GM12878 (cell line): ENCODE measurements at regions not wholly inside any gene's neighbourhood (a gene's known extent, or its start where the extent isn't known, plus 50 kb on each side); places are given as distances from the start of the nearest gene placed in this dataset.

ENCODE experiments used
- ATAC-seq: fragments of 200-7000 bp; cut with Tn5 transposase; 3 replicates; pipeline ENCODE4 v1.9.1; 2020; ENCODE audit warnings: mild to moderate bottlenecking, moderate library complexity
- BruUV-seq: library from RNA; stranded (reverse); fragments of 400-500 nt; replicated peaks from 2 replicates; lab custom pipeline; 2021; lab: Mats Ljungman, UMichigan
- CTCF ChIA-PET: fragments of 300-600 bp; sonication (Branson Sonifier 250); formaldehyde crosslinking; extraction: SDS; loops from one replicate; lab custom pipeline; 2021; ENCODE audit warnings: inconsistent platforms; lab: Yijun Ruan, JAX
- POLR2A ChIA-PET: fragments of 350-600 bp; formaldehyde crosslinking; extraction: SDS; loops from one replicate; lab custom pipeline; 2021; ENCODE audit warnings: inconsistent platforms; lab: Charles Lee
- RAD21 ChIA-PET: fragments of 300-600 bp; sonication (Branson Sonifier 250); formaldehyde crosslinking; loops from one replicate; lab custom pipeline; 2023; ENCODE audit warnings: antibody characterized with exemption; ENCODE audit not compliant: unreplicated experiment; lab: Charles Lee
- SMC1A ChIA-PET: fragments of 300-600 bp; sonication (Branson Sonifier 250); formaldehyde crosslinking; loops from one replicate; lab custom pipeline; 2023; ENCODE audit not compliant: unreplicated experiment, uncharacterized antibody; lab: Charles Lee
- DNase-seq: peaks from one replicate; pipeline ENCODE4 v3.0.0-alpha.2; 2011; ENCODE audit warnings: low read depth, low spot score
- FAIRE-seq: peaks from 3 replicates; lab custom pipeline; 2011; peaks lifted over from hg19 to GRCh38; lab: Jason Lieb, UNC
- H2AFZ ChIP-seq: 2 replicates; pipeline ENCODE4 v1.6.0; 2011; ENCODE audit warnings: low read depth, low read length, control low read depth; ENCODE audit not compliant: control insufficient read depth
- H3K27ac ChIP-seq: 2 replicates; pipeline ENCODE4 v1.5.1; 2011; ENCODE audit warnings: control low read depth; ENCODE audit not compliant: control insufficient read depth, insufficient read depth
- H3K27me3 ChIP-seq, 2 experiments: replicated peaks in 1 of 2; 2 replicates each; pipeline versions ENCODE4 v1.6.0 to v1.6.1; 2011; ENCODE audit warnings: low read length in 1 of 2; ENCODE audit not compliant: control insufficient read depth in 2 of 2, insufficient read depth in 2 of 2
- H3K36me3 ChIP-seq, 2 experiments: 2 replicates each; pipeline ENCODE4 v1.5.1; 2011; ENCODE audit warnings: low read length in 1 of 2; ENCODE audit not compliant: control insufficient read depth in 2 of 2, insufficient read depth in 2 of 2
- H3K4me1 ChIP-seq: 2 replicates; pipeline ENCODE4 v1.6.1; 2011; ENCODE audit warnings: mild to moderate bottlenecking, low read length, moderate library complexity, mixed read lengths; ENCODE audit not compliant: control insufficient read depth, insufficient read depth
- H3K4me2 ChIP-seq: 2 replicates; pipeline ENCODE4 v1.6.0; 2011; ENCODE audit warnings: control low read depth; ENCODE audit not compliant: control insufficient read depth, insufficient read depth
- H3K4me3 ChIP-seq: fragments of 200-600 bp; sonication (generic); 2 replicates; pipeline ENCODE4 v1.5.1; 2016
- H3K79me2 ChIP-seq: 2 replicates; pipeline ENCODE4 v1.6.0; 2011; ENCODE audit warnings: low read length; ENCODE audit not compliant: control insufficient read depth, insufficient read depth
- H3K9ac ChIP-seq: 2 replicates; pipeline ENCODE4 v1.8.0; 2011; ENCODE audit warnings: low read length, control low read depth, mixed read lengths; ENCODE audit not compliant: control insufficient read depth, insufficient read depth
- H3K9me3 ChIP-seq: replicated peaks from 3 replicates; pipeline ENCODE4 v1.5.1; 2011; ENCODE audit warnings: mild to moderate bottlenecking, low read length; ENCODE audit not compliant: control insufficient read depth, insufficient read depth
- H4K20me1 ChIP-seq: 2 replicates; pipeline ENCODE4 v1.6.0; 2011; ENCODE audit not compliant: control insufficient read depth, insufficient read depth
- BHLHE40 ChIP-seq, 2 experiments: fragments of 450-650 bp in 1 of 2; IDR thresholded peaks; 2 replicates each; pipeline ENCODE4 v1.6.1; 2011 to 2017; ENCODE audit warnings: low read depth in 2 of 2, borderline replicate concordance in 1 of 2, improper control_type of control experiment in 1 of 2, low read length in 1 of 2, mild to moderate bottlenecking in 1 of 2
- CHD2 ChIP-seq: IDR thresholded peaks from 2 replicates; pipeline ENCODE4 v1.6.1; 2011; ENCODE audit warnings: low read depth, low read length, improper control_type of control experiment, borderline replicate concordance
- EP300 ChIP-seq, 2 experiments: fragments of 150-350 bp in 1 of 2; IDR thresholded peaks; 2 replicates each; pipeline ENCODE4 v1.6.1; 2011 to 2012; ENCODE audit warnings: low read depth in 2 of 2, low read length in 2 of 2, borderline replicate concordance in 1 of 2, improper control_type of control experiment in 1 of 2, inconsistent platforms in 1 of 2; ENCODE audit not compliant: control insufficient read depth in 1 of 2
- HDAC6 ChIP-seq: fragments of 200-600 bp; sonication (generic); IDR thresholded peaks from one replicate; pipeline ENCODE4 v1.8.0; 2017; ENCODE audit warnings: antibody characterized with exemption; ENCODE audit not compliant: unreplicated experiment
- IKZF2 ChIP-seq, 2 experiments: fragments of 450-650 bp; IDR thresholded peaks; 2 replicates each; pipeline ENCODE4 v1.6.1; 2017; ENCODE audit warnings: mild to moderate bottlenecking in 2 of 2, moderate library complexity in 2 of 2
- NR2C2 ChIP-seq: IDR thresholded peaks from 2 replicates; pipeline ENCODE4 v1.6.1; 2011; ENCODE audit warnings: borderline replicate concordance, low read depth; ENCODE audit not compliant: control insufficient read depth, insufficient read length
- RUNX3 ChIP-seq: IDR thresholded peaks from 2 replicates; pipeline ENCODE4 v1.6.1; 2012; ENCODE audit warnings: low read length, inconsistent platforms
- SMARCA5 ChIP-seq: fragments of 450-650 bp; IDR thresholded peaks from 2 replicates; pipeline ENCODE4 v1.6.1; 2017; ENCODE audit warnings: mild to moderate bottlenecking
- ZNF622 ChIP-seq: fragments of 450-650 bp; IDR thresholded peaks from 2 replicates; pipeline ENCODE4 v1.6.1; 2017; ENCODE audit warnings: mild to moderate bottlenecking, inconsistent platforms
- WGBS: methylation state at CpG from one replicate; pipeline ENCODE4 v1.1.6; 2016; ENCODE audit warnings: low lambda C conversion rate; ENCODE audit not compliant: insufficient replicate concordance, insufficient coverage; ENCODE audit errors: missing lambda C conversion rate; 5-methylcytosine and 5-hydroxymethylcytosine counted together
- in situ Hi-C: fragments of 300-500 bp; cut with MboI; formaldehyde crosslinking; loops from 9 replicates; pipeline ENCODE4 v1.14.3; 2018; ENCODE audit warnings: mixed read lengths
- intact Hi-C: fragments of 100-400 bp; cut with micrococcal nuclease; formaldehyde crosslinking; loops from one replicate; pipeline ENCODE4 v1.14.2; 2022; ENCODE audit not compliant: unreplicated experiment
- TF ChIP-seq, protein P1 (sequence below): fragments of 450-650 bp; IDR thresholded peaks from 2 replicates; pipeline ENCODE4 v1.6.1; 2017; ENCODE audit warnings: borderline replicate concordance
- TF ChIP-seq, protein P2 (sequence below): fragments of 450-650 bp; IDR thresholded peaks from 2 replicates; pipeline ENCODE4 v1.6.1; 2017; ENCODE audit warnings: low read depth, mild to moderate bottlenecking, moderate library complexity
- TF ChIP-seq, protein P3 (sequence below): fragments of 450-650 bp; IDR thresholded peaks from 2 replicates; pipeline ENCODE4 v1.6.1; 2017; ENCODE audit warnings: mild to moderate bottlenecking, moderate library complexity
- TF ChIP-seq, protein P4 (sequence below): fragments of 150-350 bp; IDR thresholded peaks from 2 replicates; pipeline ENCODE4 v1.6.1; 2016; ENCODE audit warnings: low read depth, low read length

DNA sequence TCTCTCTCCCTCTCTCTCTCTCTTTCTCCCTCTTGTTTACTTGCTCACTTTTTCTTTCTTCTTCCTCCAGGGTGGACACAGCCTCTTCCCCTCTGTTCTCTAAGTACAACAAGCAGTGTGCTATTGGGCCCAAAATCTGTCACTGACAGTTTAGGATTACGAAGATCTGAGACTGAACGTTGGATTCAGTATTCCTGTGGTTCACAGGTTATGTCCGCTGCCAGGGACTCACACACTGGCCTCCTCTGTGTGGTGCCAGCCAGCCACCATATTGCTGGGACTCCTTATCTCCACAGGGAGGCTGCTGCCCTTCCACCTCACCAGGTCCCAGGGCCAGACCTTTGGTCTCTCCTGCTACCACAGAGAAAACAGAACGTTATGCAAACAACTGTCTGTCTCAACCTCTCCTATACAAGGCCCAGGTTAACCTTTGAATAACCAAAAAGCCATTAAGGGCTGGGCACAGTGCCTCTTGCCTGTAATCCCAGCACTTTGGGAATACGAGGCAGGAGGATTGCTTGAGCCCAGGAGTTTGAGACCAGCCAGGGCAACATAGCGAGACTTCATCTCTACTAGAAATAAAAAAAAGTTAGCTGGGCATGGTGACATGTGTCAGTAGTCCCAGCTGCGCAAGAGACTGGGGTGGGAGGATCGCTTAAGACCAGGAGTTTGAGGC is 171.9 kb upstream of the RAB4A start:
- Histone ChIP-seq H3K27ac (no peak overlapping the region), H3K27me3 (peaks cover 2% of the 10 kb centered on the region in 2 experiments; a peak in 3 of 4 replicates), H3K4me1 (no peaks in the 10 kb centered on the region), H3K4me2 (no peak overlapping the region), H3K9me3 (no peaks in the 10 kb centered on the region), H3K9ac (no peak overlapping the region), H3K36me3 (no peaks in the 10 kb centered on the region), H2AFZ (no peak overlapping the region), H3K79me2 (no peaks in the 10 kb centered on the region), H4K20me1 (no peaks in the 10 kb centered on the region), H3K4me3 (no peak overlapping the region)
- FAIRE-seq (no peak), ATAC-seq (no peak), DNase-seq (no peak)
- in situ Hi-C loops = no loop called here
- ChIA-PET POLR2A (no interaction called here), RAD21 (no interaction called here), CTCF (no interaction called here), SMC1A (no interaction called here)
- 36% methylated on average over 8 of the region's 8 CpGs for WGBS
- intact Hi-C loops = no loop called here
- no TSS peak for BruUV-seq
- TF ChIP-seq HDAC6 = no peak
- no peak for TF ChIP-seq NR2C2
- TF ChIP-seq, protein P1, sequence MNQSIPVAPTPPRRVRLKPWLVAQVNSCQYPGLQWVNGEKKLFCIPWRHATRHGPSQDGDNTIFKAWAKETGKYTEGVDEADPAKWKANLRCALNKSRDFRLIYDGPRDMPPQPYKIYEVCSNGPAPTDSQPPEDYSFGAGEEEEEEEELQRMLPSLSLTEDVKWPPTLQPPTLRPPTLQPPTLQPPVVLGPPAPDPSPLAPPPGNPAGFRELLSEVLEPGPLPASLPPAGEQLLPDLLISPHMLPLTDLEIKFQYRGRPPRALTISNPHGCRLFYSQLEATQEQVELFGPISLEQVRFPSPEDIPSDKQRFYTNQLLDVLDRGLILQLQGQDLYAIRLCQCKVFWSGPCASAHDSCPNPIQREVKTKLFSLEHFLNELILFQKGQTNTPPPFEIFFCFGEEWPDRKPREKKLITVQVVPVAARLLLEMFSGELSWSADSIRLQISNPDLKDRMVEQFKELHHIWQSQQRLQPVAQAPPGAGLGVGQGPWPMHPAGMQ = no peak
- TF ChIP-seq, protein P2, sequence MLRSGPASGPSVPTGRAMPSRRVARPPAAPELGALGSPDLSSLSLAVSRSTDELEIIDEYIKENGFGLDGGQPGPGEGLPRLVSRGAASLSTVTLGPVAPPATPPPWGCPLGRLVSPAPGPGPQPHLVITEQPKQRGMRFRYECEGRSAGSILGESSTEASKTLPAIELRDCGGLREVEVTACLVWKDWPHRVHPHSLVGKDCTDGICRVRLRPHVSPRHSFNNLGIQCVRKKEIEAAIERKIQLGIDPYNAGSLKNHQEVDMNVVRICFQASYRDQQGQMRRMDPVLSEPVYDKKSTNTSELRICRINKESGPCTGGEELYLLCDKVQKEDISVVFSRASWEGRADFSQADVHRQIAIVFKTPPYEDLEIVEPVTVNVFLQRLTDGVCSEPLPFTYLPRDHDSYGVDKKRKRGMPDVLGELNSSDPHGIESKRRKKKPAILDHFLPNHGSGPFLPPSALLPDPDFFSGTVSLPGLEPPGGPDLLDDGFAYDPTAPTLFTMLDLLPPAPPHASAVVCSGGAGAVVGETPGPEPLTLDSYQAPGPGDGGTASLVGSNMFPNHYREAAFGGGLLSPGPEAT = no peak
- TF ChIP-seq CHD2 = no peak
- no peak for TF ChIP-seq RUNX3
- TF ChIP-seq, protein P3, sequence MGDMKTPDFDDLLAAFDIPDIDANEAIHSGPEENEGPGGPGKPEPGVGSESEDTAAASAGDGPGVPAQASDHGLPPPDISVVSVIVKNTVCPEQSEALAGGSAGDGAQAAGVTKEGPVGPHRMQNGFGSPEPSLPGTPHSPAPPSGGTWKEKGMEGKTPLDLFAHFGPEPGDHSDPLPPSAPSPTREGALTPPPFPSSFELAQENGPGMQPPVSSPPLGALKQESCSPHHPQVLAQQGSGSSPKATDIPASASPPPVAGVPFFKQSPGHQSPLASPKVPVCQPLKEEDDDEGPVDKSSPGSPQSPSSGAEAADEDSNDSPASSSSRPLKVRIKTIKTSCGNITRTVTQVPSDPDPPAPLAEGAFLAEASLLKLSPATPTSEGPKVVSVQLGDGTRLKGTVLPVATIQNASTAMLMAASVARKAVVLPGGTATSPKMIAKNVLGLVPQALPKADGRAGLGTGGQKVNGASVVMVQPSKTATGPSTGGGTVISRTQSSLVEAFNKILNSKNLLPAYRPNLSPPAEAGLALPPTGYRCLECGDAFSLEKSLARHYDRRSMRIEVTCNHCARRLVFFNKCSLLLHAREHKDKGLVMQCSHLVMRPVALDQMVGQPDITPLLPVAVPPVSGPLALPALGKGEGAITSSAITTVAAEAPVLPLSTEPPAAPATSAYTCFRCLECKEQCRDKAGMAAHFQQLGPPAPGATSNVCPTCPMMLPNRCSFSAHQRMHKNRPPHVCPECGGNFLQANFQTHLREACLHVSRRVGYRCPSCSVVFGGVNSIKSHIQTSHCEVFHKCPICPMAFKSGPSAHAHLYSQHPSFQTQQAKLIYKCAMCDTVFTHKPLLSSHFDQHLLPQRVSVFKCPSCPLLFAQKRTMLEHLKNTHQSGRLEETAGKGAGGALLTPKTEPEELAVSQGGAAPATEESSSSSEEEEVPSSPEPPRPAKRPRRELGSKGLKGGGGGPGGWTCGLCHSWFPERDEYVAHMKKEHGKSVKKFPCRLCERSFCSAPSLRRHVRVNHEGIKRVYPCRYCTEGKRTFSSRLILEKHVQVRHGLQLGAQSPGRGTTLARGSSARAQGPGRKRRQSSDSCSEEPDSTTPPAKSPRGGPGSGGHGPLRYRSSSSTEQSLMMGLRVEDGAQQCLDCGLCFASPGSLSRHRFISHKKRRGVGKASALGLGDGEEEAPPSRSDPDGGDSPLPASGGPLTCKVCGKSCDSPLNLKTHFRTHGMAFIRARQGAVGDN = no peak
- no peak for TF ChIP-seq BHLHE40 (IDR thresholded peaks at IDR 0.05; ENCODE audit: borderline replicate concordance in 1 of 2, low read depth in 2 of 2, low read length in 1 of 2)
- no peak for TF ChIP-seq SMARCA5
- TF ChIP-seq EP300 (IDR thresholded peaks at IDR 0.05; ENCODE audit: borderline replicate concordance in 1 of 2, control insufficient read depth in 1 of 2, low read depth in 2 of 2, low read length in 2 of 2) = no peak
- TF ChIP-seq, protein P4, sequence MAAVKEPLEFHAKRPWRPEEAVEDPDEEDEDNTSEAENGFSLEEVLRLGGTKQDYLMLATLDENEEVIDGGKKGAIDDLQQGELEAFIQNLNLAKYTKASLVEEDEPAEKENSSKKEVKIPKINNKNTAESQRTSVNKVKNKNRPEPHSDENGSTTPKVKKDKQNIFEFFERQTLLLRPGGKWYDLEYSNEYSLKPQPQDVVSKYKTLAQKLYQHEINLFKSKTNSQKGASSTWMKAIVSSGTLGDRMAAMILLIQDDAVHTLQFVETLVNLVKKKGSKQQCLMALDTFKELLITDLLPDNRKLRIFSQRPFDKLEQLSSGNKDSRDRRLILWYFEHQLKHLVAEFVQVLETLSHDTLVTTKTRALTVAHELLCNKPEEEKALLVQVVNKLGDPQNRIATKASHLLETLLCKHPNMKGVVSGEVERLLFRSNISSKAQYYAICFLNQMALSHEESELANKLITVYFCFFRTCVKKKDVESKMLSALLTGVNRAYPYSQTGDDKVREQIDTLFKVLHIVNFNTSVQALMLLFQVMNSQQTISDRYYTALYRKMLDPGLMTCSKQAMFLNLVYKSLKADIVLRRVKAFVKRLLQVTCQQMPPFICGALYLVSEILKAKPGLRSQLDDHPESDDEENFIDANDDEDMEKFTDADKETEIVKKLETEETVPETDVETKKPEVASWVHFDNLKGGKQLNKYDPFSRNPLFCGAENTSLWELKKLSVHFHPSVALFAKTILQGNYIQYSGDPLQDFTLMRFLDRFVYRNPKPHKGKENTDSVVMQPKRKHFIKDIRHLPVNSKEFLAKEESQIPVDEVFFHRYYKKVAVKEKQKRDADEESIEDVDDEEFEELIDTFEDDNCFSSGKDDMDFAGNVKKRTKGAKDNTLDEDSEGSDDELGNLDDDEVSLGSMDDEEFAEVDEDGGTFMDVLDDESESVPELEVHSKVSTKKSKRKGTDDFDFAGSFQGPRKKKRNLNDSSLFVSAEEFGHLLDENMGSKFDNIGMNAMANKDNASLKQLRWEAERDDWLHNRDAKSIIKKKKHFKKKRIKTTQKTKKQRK = no peak
- TF ChIP-seq IKZF2 (IDR thresholded peaks at IDR 0.05) = no peak
- TF ChIP-seq ZNF622 = no peak
